ENCODE measurements at regions not wholly inside any gene's neighbourhood (a gene's known extent, or its start where the extent isn't known, plus 50 kb on each side); places are given as distances from the start of the nearest gene placed in this dataset.

DNA sequence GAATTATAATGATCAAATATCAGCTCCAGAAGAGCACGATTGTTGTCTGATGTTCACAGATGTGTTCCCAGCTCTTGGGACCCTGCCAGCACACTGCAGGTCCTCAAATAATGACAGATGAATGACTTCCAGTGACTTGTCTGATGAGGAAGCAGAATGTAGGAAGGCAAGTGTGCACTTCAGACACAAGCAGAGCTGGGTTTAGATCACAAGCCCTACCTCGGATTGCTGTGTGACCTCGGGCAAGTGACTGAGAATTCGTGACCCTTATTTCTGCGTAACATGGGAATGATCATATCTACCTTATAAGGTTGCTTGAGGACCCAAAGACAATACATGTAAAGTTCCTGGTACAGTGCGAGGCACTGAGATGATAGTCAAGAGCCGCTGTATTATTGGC is 182.2 kb downstream of the ABCC12 start:
- no peak for DNase-seq (ENCODE audit: low read depth)
- H3K27me3 ChIP-seq (ENCODE audit: control insufficient read depth, insufficient read depth, low read length): no peaks in the 10 kb centered on the region
- TF ChIP-seq, protein P1, sequence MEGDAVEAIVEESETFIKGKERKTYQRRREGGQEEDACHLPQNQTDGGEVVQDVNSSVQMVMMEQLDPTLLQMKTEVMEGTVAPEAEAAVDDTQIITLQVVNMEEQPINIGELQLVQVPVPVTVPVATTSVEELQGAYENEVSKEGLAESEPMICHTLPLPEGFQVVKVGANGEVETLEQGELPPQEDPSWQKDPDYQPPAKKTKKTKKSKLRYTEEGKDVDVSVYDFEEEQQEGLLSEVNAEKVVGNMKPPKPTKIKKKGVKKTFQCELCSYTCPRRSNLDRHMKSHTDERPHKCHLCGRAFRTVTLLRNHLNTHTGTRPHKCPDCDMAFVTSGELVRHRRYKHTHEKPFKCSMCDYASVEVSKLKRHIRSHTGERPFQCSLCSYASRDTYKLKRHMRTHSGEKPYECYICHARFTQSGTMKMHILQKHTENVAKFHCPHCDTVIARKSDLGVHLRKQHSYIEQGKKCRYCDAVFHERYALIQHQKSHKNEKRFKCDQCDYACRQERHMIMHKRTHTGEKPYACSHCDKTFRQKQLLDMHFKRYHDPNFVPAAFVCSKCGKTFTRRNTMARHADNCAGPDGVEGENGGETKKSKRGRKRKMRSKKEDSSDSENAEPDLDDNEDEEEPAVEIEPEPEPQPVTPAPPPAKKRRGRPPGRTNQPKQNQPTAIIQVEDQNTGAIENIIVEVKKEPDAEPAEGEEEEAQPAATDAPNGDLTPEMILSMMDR (IDR thresholded peaks at IDR 0.05; ENCODE audit: insufficient read depth, low read length, poor library complexity, severe bottlenecking): no peak
- H3K36me3 ChIP-seq (ENCODE audit: control insufficient read depth, insufficient read depth, low read length): no peaks in the 10 kb centered on the region
- no peak overlapping the region for H3K4me3 ChIP-seq (ENCODE audit: low read depth, low read length)

GRCh38 chr16:47972246-47972985 is 183.4 kb downstream of the ABCC12 start:
- TF ChIP-seq, protein P1 (IDR thresholded peaks at IDR 0.05; ENCODE audit: insufficient read depth, low read length, poor library complexity, severe bottlenecking): no peak
- no peaks in the 10 kb centered on the region for H3K36me3 ChIP-seq (ENCODE audit: control insufficient read depth, insufficient read depth, low read length)
- H3K27me3 ChIP-seq (ENCODE audit: control insufficient read depth, insufficient read depth, low read length): no peaks in the 10 kb centered on the region
- DNase-seq (ENCODE audit: low read depth): no peak
- no peak overlapping the region for H3K4me3 ChIP-seq (ENCODE audit: low read depth, low read length)

GRCh38 chr16:47971225-47971624 is 184.6 kb downstream of the ABCC12 start:
- Histone ChIP-seq H3K4me3 (ENCODE audit: low read depth, low read length) (no peak overlapping the region), H3K27me3 (ENCODE audit: control insufficient read depth, insufficient read depth, low read length) (no peaks in the 10 kb centered on the region), H3K36me3 (ENCODE audit: control insufficient read depth, insufficient read depth, low read length) (no peaks in the 10 kb centered on the region)
- TF ChIP-seq, protein P1 (IDR thresholded peaks at IDR 0.05; ENCODE audit: insufficient read depth, low read length, poor library complexity, severe bottlenecking): no peak
- no peak for DNase-seq (ENCODE audit: low read depth)

DNA sequence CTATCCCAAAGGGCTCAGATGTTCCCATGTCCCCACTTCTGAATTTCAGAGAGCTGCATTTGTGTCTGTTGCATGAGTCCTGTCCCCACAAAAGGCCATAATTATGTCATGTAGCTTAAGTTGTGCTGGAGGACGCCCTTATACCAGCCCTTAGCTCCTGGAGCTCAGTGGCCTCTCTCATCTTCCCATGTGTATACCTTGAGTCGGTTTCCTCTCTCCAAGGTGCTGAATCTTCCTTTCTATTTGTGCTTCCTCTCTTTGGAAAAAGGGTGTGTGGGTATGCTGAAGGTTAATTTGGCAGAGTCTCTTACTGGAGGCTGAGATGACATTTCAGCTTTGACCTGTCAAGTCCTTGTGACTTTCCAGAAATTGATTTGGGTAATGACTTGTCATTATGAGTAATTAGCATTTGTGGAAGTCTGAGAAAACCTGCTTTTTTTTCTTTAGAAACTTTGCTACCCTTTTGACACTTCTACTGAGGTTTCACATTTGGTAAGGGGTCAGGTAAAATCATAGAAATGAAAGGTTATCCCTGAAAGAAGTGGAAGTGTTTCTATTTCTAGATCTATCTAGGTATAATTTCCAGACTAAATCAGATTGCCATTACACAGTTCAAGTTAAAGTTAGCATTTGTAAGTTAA is 185.4 kb downstream of the ABCC12 start:
- Histone ChIP-seq H3K4me3 (ENCODE audit: low read depth, low read length) (no peak overlapping the region), H3K36me3 (ENCODE audit: control insufficient read depth, insufficient read depth, low read length) (no peaks in the 10 kb centered on the region), H3K27me3 (ENCODE audit: control insufficient read depth, insufficient read depth, low read length) (no peaks in the 10 kb centered on the region)
- TF ChIP-seq, protein P1 (IDR thresholded peaks at IDR 0.05; ENCODE audit: insufficient read depth, low read length, poor library complexity, severe bottlenecking): no peak
- peak; percentile 18 for DNase-seq (ENCODE audit: low read depth)

DNA sequence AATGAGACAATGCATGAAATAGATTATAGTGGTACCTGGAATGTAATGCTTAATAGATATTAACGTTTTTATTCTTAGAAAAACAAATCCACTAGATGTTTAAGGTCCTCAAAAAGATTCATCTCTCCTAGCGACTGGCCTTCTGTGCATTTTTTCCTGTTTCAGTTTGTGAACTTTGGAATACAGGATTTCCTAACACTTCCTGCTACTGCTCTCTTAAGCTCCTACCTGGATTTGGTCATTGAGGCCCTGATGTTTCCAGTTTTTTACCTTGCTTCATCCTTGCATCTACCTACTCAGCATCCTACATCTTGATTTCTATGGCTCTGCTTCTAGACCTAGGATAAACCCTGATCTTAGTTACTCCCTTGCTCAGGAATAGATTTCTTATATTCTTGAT is 188.4 kb downstream of the ABCC12 start:
- Histone ChIP-seq H3K4me3 (ENCODE audit: low read depth, low read length) (no peak overlapping the region), H3K36me3 (ENCODE audit: control insufficient read depth, insufficient read depth, low read length) (no peaks in the 10 kb centered on the region), H3K27me3 (ENCODE audit: control insufficient read depth, insufficient read depth, low read length) (no peaks in the 10 kb centered on the region)
- DNase-seq (ENCODE audit: low read depth): no peak
- TF ChIP-seq, protein P1 (IDR thresholded peaks at IDR 0.05; ENCODE audit: insufficient read depth, low read length, poor library complexity, severe bottlenecking): no peak

All from kidney epithelial cell (primary cell).